ENCODE measurements at regions not wholly inside any gene's neighbourhood (a gene's known extent, or its start where the extent isn't known, plus 50 kb on each side); places are given as distances from the start of the nearest gene placed in this dataset.

- CTCF ChIA-PET, result no interaction called here
- H3K4me1 Mint-ChIP-seq, result no peaks in the 10 kb centered on the region
- DNase-seq (no peak), ATAC-seq (ENCODE audit: low read depth) (no peak)
- no peaks in the 10 kb centered on the region for H3K36me3 Mint-ChIP-seq (ENCODE audit: low read depth)
- TF ChIP-seq CTCF (IDR thresholded peaks at IDR 0.05), result no peak
- H3K27me3 Mint-ChIP-seq, result peaks cover 3% of the 10 kb centered on the region
- peaks cover 8% of the 10 kb centered on the region for H3K9me3 Mint-ChIP-seq
- H3K4me3 Mint-ChIP-seq, result no peak overlapping the region
- H3K27ac Mint-ChIP-seq, result no peak overlapping the region
- POLR2A ChIA-PET, result no interaction called here
- intact Hi-C loops (cut with micrococcal nuclease), result no loop called here
Observed at GRCh38 chr12:23174917-23175316, 549.9 kb downstream of the ETNK1 start.

- Mint-ChIP-seq H3K9me3 (no peaks in the 10 kb centered on the region), H3K27me3 (peaks cover 3% of the 10 kb centered on the region)
Observed at GRCh38 chr12:23185346-23185745, 560.4 kb downstream of the ETNK1 start.

GRCh38 chr12:23186950-23187349, 562.0 kb downstream of the ETNK1 start:
- CTCF ChIA-PET, result no interaction called here
- Mint-ChIP-seq H3K9me3 (no peaks in the 10 kb centered on the region), H3K27me3 (no peaks in the 10 kb centered on the region), H3K4me3 (no peak overlapping the region), H3K4me1 (no peaks in the 10 kb centered on the region), H3K27ac (no peak overlapping the region), H3K36me3 (ENCODE audit: low read depth) (no peaks in the 10 kb centered on the region)
- ATAC-seq (ENCODE audit: low read depth), result no peak
- POLR2A ChIA-PET, result no interaction called here
- DNase-seq, result no peak
- intact Hi-C loops (cut with micrococcal nuclease), result no loop called here
- no peak for TF ChIP-seq CTCF (IDR thresholded peaks at IDR 0.05)

More at GRCh38 chr12:23185346-23185745, 560.4 kb downstream of the ETNK1 start:
- ChIA-PET CTCF (no interaction called here), POLR2A (no interaction called here)
- Mint-ChIP-seq H3K27ac (no peak overlapping the region), H3K4me3 (no peak overlapping the region), H3K4me1 (no peaks in the 10 kb centered on the region), H3K36me3 (ENCODE audit: low read depth) (no peaks in the 10 kb centered on the region)
- TF ChIP-seq CTCF (IDR thresholded peaks at IDR 0.05), result no peak
- intact Hi-C loops (cut with micrococcal nuclease), result no loop called here
- DNase-seq (no peak), ATAC-seq (ENCODE audit: low read depth) (no peak)

GRCh38 chr12:23193552-23193951, 568.6 kb downstream of the ETNK1 start:
- Mint-ChIP-seq H3K27ac (no peak overlapping the region), H3K27me3 (peaks cover 4% of the 10 kb centered on the region), H3K36me3 (ENCODE audit: low read depth) (no peaks in the 10 kb centered on the region), H3K9me3 (no peaks in the 10 kb centered on the region), H3K4me3 (no peak overlapping the region), H3K4me1 (no peaks in the 10 kb centered on the region)
- intact Hi-C loops (cut with micrococcal nuclease), result no loop called here
- ChIA-PET CTCF (no interaction called here), POLR2A (no interaction called here)
- no peak for TF ChIP-seq CTCF (IDR thresholded peaks at IDR 0.05)
- DNase-seq (no peak), ATAC-seq (ENCODE audit: low read depth) (no peak)

- Mint-ChIP-seq H3K4me3 (no peak overlapping the region), H3K4me1 (no peaks in the 10 kb centered on the region), H3K36me3 (ENCODE audit: low read depth) (no peaks in the 10 kb centered on the region), H3K9me3 (no peaks in the 10 kb centered on the region), H3K27me3 (peaks cover 9% of the 10 kb centered on the region), H3K27ac (no peak overlapping the region)
- DNase-seq, result no peak
- no peak for ATAC-seq (ENCODE audit: low read depth)
- ChIA-PET POLR2A (no interaction called here), CTCF (no interaction called here)
- no peak for TF ChIP-seq CTCF (IDR thresholded peaks at IDR 0.05)
- intact Hi-C loops (cut with micrococcal nuclease), result no loop called here
Observed at GRCh38 chr12:23197266-23197665, 572.3 kb downstream of the ETNK1 start.
